ENCODE measurements at regions not wholly inside any gene's neighbourhood (a gene's known extent, or its start where the extent isn't known, plus 50 kb on each side); places are given as distances from the start of the nearest gene placed in this dataset.
A peak's percentile ranks its signal among the peaks of the same experiment; 100 is the strongest.

DNA sequence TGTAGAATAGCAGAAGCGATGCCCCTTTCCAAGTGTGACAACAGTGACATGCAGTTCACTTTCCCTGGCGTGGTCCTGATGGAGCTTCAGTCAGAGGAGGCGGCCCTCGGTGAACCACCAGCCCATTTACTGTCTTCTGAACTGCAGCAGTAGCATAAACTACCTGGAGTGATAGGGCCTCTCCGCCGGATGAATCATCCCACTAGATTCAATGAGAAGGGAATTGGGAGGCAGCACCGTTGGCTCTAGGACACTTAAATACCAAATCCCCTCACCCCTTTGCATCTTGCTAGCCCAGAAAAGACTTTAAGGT is 112.8 kb upstream of the GPR12 start:
- H3K4me1 ChIP-seq (ENCODE audit: insufficient read depth, poor library complexity, severe bottlenecking) = no peaks in the 10 kb centered on the region
- no peaks in the 10 kb centered on the region for H3K9me3 ChIP-seq (ENCODE audit: severe bottlenecking)
- no peak overlapping the region for H3K27ac ChIP-seq (ENCODE audit: poor library complexity, severe bottlenecking)
- DNase-seq (ENCODE audit: low spot score) (no peak), ATAC-seq (ENCODE audit: low read depth) (no peak)
- TF ChIP-seq, protein P1, sequence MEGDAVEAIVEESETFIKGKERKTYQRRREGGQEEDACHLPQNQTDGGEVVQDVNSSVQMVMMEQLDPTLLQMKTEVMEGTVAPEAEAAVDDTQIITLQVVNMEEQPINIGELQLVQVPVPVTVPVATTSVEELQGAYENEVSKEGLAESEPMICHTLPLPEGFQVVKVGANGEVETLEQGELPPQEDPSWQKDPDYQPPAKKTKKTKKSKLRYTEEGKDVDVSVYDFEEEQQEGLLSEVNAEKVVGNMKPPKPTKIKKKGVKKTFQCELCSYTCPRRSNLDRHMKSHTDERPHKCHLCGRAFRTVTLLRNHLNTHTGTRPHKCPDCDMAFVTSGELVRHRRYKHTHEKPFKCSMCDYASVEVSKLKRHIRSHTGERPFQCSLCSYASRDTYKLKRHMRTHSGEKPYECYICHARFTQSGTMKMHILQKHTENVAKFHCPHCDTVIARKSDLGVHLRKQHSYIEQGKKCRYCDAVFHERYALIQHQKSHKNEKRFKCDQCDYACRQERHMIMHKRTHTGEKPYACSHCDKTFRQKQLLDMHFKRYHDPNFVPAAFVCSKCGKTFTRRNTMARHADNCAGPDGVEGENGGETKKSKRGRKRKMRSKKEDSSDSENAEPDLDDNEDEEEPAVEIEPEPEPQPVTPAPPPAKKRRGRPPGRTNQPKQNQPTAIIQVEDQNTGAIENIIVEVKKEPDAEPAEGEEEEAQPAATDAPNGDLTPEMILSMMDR (IDR thresholded peaks at IDR 0.05; ENCODE audit: poor library complexity, severe bottlenecking) = no peak
- no peaks in the 10 kb centered on the region for H3K36me3 ChIP-seq (ENCODE audit: low read depth)
- no peaks in the 10 kb centered on the region for H3K27me3 ChIP-seq (ENCODE audit: insufficient read depth, poor library complexity, severe bottlenecking)
- H3K4me3 ChIP-seq (ENCODE audit: severe bottlenecking) = no peak overlapping the region

DNA sequence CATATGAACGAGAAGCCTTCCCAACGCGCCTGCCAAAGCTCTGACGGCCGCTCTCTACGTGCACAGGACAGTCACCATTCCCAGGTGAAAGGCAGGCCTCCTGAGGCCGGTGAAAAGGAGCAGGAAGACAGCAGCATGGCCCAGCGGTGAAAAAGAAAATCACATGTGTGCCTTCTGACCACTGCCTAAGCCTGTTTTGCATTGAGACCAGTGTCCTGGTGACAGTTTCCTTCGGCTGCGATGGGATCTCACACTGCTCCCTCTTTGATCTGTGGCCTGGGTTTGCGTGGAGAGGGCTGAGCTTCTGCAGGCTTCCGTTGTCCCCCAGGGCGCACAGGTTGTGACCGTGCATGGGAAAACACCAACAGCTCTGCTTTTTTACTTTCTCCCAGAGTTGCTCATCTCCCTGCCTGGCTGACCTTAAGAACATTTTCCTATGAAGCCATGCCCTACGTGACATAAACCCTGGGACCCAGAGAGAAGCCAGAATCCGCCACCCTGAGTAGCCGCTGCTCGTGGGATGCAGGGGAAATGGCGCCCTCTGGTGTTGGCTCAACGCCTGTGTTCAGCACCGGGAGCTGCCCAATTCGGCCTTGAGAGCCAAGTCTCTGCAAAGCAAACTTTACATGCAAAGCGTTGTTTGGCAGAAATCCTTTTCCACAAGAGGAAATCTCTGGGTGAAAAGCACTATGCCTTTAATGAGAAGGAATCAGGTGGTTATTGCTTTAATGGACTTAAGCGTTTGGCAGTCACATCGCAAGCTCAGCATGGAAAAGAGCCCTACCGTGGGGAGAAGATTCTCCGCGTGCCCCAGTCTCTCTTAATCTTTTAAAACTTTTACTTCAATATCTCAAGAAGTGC is 112.2 kb upstream of the GPR12 start:
- no peak for ATAC-seq (ENCODE audit: low read depth)
- no peak overlapping the region for H3K4me3 ChIP-seq (ENCODE audit: severe bottlenecking)

DNA sequence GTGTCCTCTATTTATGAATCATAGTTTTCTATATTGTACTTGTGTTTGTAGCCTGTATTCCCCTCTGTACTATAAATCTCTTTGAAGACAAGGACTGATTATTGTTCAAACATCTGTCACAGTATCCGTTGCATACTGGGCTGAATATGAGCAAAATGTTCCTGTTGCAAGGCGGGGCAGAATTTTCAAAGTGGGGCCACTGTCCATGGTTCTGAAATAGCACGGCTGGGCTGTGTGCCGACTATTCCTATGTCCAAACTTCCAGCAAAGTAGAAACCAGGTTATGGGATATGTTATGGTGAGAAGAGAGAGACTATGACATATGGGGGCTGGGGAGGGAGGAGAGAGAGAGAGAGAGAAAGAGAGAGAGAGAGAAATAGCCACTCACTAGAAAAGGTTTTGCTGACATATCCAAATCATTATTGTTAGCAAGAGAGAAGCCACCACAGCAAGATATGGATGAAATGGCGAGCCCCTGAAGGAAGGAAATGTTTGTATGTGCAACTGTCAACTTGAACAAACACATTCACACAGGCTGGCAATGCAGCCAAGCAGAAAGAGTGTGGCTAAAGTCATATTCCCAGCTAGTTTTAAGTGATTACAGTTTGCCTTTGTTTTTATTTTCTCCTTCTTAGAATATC is 107.0 kb upstream of the GPR12 start:
- H3K4me1 ChIP-seq (ENCODE audit: insufficient read depth, poor library complexity, severe bottlenecking) = no peaks in the 10 kb centered on the region
- no peaks in the 10 kb centered on the region for H3K9me3 ChIP-seq (ENCODE audit: severe bottlenecking)
- DNase-seq (ENCODE audit: low spot score) = no peak
- no peaks in the 10 kb centered on the region for H3K27me3 ChIP-seq (ENCODE audit: insufficient read depth, poor library complexity, severe bottlenecking)
- TF ChIP-seq, protein P1 (IDR thresholded peaks at IDR 0.05; ENCODE audit: poor library complexity, severe bottlenecking) = no peak
- no peak for ATAC-seq (ENCODE audit: low read depth)
- no peak overlapping the region for H3K4me3 ChIP-seq (ENCODE audit: severe bottlenecking)
- H3K27ac ChIP-seq (ENCODE audit: poor library complexity, severe bottlenecking) = no peak overlapping the region
- no peaks in the 10 kb centered on the region for H3K36me3 ChIP-seq (ENCODE audit: low read depth)

More for the DNA sequence above, 112.2 kb upstream of the GPR12 start:
- TF ChIP-seq, protein P1 (IDR thresholded peaks at IDR 0.05; ENCODE audit: poor library complexity, severe bottlenecking) = peak; percentile 51
- no peaks in the 10 kb centered on the region for H3K9me3 ChIP-seq (ENCODE audit: severe bottlenecking)
- no peaks in the 10 kb centered on the region for H3K36me3 ChIP-seq (ENCODE audit: low read depth)
- DNase-seq (ENCODE audit: low spot score) = no peak
- H3K4me1 ChIP-seq (ENCODE audit: insufficient read depth, poor library complexity, severe bottlenecking) = no peaks in the 10 kb centered on the region
- H3K27me3 ChIP-seq (ENCODE audit: insufficient read depth, poor library complexity, severe bottlenecking) = no peaks in the 10 kb centered on the region
- H3K27ac ChIP-seq (ENCODE audit: poor library complexity, severe bottlenecking) = no peak overlapping the region

DNA sequence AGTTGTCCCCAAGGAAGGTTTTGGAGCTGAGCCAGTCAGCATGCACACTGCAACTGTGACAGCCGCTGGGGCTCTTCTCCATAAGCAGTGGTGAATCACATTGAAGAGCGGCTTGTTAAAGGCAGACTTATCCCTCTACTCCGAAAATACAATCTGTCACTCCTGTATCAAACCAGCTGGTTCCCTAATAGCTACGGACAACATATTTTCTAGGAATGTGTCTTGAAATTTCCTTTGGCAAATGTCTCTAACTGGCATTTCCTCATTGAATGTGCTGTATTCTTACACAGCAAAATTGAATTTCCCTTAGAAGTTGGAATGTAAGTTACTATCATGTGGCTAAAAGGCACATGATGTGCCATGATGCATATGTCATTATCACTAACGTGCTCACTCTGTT is 104.0 kb upstream of the GPR12 start:
- Histone ChIP-seq H3K27ac (ENCODE audit: poor library complexity, severe bottlenecking) (no peak overlapping the region), H3K4me3 (ENCODE audit: severe bottlenecking) (no peak overlapping the region), H3K9me3 (ENCODE audit: severe bottlenecking) (no peaks in the 10 kb centered on the region), H3K27me3 (ENCODE audit: insufficient read depth, poor library complexity, severe bottlenecking) (no peaks in the 10 kb centered on the region), H3K36me3 (ENCODE audit: low read depth) (no peaks in the 10 kb centered on the region), H3K4me1 (ENCODE audit: insufficient read depth, poor library complexity, severe bottlenecking) (no peaks in the 10 kb centered on the region)
- ATAC-seq (ENCODE audit: low read depth) = no peak
- no peak for DNase-seq (ENCODE audit: low spot score)
- TF ChIP-seq, protein P1 (IDR thresholded peaks at IDR 0.05; ENCODE audit: poor library complexity, severe bottlenecking) = no peak

DNA sequence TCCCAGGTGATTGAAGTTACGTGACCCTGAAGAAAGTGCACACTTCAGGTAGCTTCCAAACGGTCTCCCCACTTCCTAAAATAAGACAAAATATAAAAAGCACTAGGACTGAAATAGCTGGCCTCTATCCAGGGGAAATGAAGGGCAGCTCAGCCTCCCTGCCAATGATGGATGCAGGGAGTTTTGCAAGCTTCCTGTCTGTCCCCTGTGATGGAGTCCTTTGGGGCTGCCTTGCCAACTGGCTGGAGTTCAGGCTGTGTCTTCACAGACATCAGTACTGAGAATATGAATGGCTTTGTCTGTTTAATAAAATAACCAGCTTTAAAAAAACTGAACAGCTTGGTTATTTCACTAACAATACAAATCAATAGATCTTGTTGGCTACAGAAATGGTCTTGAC is 101.4 kb upstream of the GPR12 start:
- ATAC-seq (ENCODE audit: low read depth) (no peak), DNase-seq (ENCODE audit: low spot score) (no peak)
- Histone ChIP-seq H3K36me3 (ENCODE audit: low read depth) (no peaks in the 10 kb centered on the region), H3K27ac (ENCODE audit: poor library complexity, severe bottlenecking) (no peak overlapping the region), H3K27me3 (ENCODE audit: insufficient read depth, poor library complexity, severe bottlenecking) (no peaks in the 10 kb centered on the region), H3K4me3 (ENCODE audit: severe bottlenecking) (no peak overlapping the region), H3K9me3 (ENCODE audit: severe bottlenecking) (no peaks in the 10 kb centered on the region), H3K4me1 (ENCODE audit: insufficient read depth, poor library complexity, severe bottlenecking) (no peaks in the 10 kb centered on the region)
- TF ChIP-seq, protein P1 (IDR thresholded peaks at IDR 0.05; ENCODE audit: poor library complexity, severe bottlenecking) = no peak
